ENCODE measurements at regions not wholly inside any gene's neighbourhood (a gene's known extent, or its start where the extent isn't known, plus 50 kb on each side); places are given as distances from the start of the nearest gene placed in this dataset.
A peak's percentile ranks its signal among the peaks of the same experiment; 100 is the strongest.
"Not testable (repeated sequence)": the region's sequence is repeated elsewhere in the genome, so short reads cannot be mapped to it uniquely, and the experiment has no call there.

DNA sequence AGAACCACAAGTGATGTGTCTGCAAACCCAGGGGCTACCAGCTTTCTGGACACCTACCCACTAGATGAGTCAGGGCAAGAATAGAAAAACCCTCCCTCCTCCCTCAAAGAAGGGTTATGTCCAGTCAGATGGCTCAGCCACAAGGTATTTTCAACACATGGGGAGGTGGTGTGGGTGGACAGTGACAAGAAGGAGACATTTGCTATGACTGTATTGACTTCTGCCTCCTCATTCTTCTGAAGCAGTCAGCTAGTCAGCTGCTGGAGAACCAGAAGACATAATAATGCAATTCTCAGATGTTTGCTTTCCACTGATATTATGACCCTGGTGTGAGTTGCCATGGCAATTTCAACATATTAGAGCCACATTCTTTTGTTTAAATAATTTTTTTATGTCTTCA is 66.7 kb upstream of the GOLGA8B start:
- DNase-seq, result no peak

DNA sequence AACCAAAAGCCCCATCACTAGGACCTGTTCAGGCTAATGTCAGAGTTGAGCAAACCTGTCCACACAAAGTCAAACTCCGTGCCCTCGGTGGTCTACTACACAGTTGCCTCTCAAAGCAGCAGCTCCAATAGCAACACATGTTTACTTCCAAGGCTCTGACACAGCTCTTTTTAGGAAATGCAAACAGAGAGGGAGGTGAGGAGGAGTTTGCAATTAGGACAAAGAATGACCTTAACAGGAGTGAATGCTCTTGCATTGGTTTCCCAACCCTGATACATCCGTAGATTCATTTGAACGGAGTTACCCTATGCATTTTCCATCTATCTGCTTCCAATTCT is 64.8 kb upstream of the GOLGA8B start:
- no peak for DNase-seq

DNA sequence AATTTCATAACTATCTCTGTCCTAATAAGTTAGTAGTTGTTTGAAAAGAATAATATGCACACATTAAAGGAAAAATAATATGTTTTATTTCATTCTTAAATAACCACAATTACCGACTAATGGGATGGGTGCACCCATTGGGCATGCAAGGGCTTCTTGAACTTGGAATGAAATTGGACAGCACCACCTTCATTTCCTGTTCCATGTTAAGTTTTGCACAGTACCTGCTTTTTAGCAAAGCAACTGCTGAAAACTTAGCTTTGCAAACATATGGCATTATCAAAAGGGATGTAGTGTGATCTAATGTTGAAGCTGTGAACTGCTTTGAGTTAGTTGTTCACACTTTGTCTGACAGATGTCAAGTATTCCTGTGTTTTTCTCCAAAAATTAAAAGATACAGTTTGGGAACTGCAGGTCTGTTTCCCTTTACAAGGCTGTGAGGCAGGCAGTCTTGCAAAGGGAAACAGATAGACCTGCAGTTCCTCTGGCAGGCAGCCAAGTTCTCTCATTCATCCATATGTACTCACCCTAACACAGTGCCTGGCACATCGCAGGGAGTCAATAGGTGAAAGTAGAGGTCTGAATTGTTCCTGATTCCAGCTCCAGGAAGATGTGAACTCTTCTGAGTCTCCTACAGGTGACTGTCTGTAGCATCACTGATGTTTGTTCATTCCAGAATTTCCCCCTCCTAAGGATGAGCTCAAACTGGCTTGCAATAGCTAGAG is 64.3 kb upstream of the GOLGA8B start:
- no peak for DNase-seq

DNA sequence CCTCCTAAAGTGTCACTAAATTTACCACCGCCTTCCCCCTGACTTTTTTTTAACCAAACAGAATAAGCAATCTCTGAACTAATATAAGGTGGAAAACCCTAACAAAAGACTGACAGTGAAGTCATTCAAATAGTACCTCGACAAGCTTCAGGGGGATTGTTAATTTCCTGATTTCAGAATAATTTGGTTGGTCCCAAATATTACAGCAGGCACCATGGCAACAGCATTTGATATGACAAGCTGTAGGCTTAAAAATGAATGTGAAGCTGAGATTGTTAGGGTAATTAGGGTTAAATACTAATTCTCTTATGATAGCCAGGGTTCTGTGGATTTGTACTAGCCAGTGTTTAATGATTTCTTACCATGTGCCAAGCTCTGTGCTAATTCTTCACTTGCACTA is 63.5 kb upstream of the GOLGA8B start:
- no peak for DNase-seq

DNA sequence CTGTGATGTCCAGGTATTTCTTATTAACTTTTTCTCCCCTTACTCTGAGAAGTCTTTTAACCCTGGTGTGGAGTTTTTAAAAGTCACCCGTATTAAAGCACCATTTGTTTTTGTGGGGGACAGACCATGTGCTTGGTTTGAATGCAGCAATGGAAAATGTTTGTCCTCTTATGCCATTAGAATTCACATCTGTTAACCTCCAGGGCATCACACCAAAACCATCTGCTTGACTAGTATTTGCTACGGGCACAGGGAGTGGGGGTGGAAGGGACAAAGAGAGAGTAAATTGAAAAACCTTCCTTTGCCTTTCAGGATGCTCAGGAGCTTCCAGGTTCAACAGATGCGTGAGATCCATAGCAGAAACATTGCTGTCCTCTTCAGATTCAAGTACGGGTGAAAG is 61.4 kb upstream of the GOLGA8B start:
- no peak for DNase-seq

DNA sequence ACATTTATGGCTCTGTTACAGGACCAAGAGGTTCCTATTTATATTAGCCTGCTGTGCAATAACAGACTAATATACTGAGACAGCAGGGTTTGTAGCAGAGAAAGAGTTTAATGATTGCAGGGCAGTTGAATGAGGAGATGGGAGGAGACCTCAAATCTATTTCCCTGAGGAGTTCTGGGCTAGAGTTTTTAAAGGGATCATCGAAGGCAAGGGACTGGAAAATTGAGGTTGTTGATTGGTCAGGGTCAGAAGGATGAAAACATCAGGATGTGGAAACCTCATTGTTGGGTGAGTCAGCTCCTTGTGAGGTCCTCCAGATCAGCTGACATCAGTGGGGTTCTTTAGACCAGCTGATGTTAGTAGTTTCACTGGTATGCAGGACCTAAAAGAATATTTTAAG is 60.6 kb upstream of the GOLGA8B start:
- DNase-seq, result no peak

DNA sequence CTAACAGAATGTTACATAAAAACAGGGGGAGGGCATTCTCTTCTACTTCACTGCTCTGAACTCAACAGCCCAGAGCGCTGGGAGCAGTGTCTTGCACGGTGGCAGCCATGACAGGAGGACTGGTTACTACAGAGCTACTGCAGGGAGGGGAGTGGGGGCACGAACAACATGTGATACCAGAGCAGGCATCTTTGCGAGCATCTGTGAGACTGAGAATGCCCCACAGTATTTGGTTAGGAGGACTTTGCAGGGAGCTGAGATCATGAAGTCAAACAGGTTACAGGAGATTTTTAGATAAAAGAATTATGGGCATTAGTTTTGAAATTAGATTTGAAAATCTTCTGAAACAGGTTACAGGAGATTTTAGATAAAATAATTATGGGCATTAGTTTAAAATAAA is 58.8 kb upstream of the GOLGA8B start:
- DNase-seq, result peak; percentile 2

DNA sequence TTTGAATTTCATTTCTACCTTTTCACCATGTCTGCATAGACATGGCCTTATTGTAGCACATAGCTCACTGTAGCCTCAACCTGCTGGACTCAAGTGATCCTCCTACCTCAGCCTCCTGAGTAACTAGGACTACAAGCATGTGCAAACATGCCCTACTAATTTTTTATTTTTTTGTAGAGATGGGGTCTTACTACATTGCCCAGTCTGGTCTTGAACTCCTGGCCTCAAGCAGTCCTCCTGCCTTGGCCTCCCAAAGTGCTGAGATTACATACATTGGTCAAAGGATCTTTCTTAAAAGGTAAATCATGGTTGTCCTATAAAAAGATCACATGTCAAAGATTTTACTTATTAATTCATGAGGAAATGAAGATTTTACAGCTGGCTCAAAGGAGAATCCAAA is 57.2 kb upstream of the GOLGA8B start:
- no peak for DNase-seq

DNA sequence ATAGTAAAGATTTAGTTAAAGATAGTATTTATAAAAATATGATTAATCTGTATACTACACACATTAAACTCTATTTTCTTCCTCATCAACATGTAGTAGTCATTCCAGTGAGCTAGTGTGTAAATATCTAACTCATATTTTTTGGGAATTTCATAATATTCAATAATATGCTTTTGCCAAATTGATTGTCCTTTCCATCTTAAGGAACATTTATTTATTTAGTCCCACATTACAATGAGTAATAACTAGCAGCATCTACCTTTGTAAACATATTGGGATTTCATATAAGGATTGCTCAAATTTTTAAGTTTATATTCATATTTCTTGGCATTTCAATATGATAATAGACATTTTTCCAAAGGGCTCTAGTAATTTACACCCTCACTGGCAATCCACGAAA is 53.9 kb upstream of the GOLGA8B start:
- DNase-seq, result no peak

DNA sequence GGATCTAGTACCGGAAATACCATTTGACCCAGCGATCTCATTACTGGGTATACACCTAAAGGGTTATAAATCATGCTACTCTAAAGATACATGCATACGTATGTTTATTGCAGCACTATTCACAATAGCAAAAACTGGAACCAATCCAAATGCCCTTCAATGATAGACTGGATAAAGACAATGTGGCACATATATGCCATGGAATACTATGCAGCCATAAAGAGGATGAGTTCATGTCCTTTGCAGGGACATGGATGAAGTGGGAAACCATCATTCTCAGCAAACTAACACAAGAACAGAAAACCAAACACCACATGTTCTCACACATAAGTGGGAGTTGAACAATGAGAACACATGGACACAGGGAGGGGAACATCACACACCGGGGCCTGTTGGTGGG is 50.2 kb upstream of the GOLGA8B start:
- not testable (repeated sequence) for DNase-seq

Measured in NCI-H2227 treated with DMSO at 0.1 percent for 48 hours (cell line).